ENCODE measurements at regions not wholly inside any gene's neighbourhood (a gene's known extent, or its start where the extent isn't known, plus 50 kb on each side); places are given as distances from the start of the nearest gene placed in this dataset.

- ATAC-seq (no peak), DNase-seq (no peak)
- intact Hi-C loops (cut with DNase I; ENCODE audit: low total_unique reads) = no loop called here
- in situ Hi-C loops (cut with MboI; ENCODE audit: low sequenced_read_pairs in 4 of 4) = no loop called here
- TF ChIP-seq, protein P1, sequence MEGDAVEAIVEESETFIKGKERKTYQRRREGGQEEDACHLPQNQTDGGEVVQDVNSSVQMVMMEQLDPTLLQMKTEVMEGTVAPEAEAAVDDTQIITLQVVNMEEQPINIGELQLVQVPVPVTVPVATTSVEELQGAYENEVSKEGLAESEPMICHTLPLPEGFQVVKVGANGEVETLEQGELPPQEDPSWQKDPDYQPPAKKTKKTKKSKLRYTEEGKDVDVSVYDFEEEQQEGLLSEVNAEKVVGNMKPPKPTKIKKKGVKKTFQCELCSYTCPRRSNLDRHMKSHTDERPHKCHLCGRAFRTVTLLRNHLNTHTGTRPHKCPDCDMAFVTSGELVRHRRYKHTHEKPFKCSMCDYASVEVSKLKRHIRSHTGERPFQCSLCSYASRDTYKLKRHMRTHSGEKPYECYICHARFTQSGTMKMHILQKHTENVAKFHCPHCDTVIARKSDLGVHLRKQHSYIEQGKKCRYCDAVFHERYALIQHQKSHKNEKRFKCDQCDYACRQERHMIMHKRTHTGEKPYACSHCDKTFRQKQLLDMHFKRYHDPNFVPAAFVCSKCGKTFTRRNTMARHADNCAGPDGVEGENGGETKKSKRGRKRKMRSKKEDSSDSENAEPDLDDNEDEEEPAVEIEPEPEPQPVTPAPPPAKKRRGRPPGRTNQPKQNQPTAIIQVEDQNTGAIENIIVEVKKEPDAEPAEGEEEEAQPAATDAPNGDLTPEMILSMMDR (IDR thresholded peaks at IDR 0.05 in 4 of 5, conservative IDR thresholded peaks at IDR 0.05 in 1 of 5) = no peak
- TF ChIP-seq POLR2A (IDR thresholded peaks at IDR 0.05) = no peak
- H3K9me3 ChIP-seq = no peaks in the 10 kb centered on the region
- no peak overlapping the region for H3K27ac ChIP-seq
- no peaks in the 10 kb centered on the region for H3K27me3 ChIP-seq
- H3K4me1 ChIP-seq = no peaks in the 10 kb centered on the region
- no peak overlapping the region for H3K4me3 ChIP-seq
- no peaks in the 10 kb centered on the region for H3K36me3 ChIP-seq
Observed at GRCh38 chr6:137426007-137426689, 68.0 kb downstream of the OLIG3 start.

GRCh38 chr6:137424251-137424650 lies 69.9 kb downstream of the OLIG3 start:
- in situ Hi-C loops (cut with MboI; ENCODE audit: low sequenced_read_pairs in 4 of 4) = no loop called here
- H3K27me3 ChIP-seq = no peaks in the 10 kb centered on the region
- H3K4me1 ChIP-seq = no peaks in the 10 kb centered on the region
- TF ChIP-seq, protein P1 (IDR thresholded peaks at IDR 0.05 in 4 of 5, conservative IDR thresholded peaks at IDR 0.05 in 1 of 5) = no peak
- intact Hi-C loops (cut with DNase I; ENCODE audit: low total_unique reads) = no loop called here
- no peak for ATAC-seq
- no peak overlapping the region for H3K27ac ChIP-seq
- no peak for DNase-seq
- no peak overlapping the region for H3K4me3 ChIP-seq
- H3K9me3 ChIP-seq = no peaks in the 10 kb centered on the region
- no peaks in the 10 kb centered on the region for H3K36me3 ChIP-seq

- H3K9me3 ChIP-seq = no peaks in the 10 kb centered on the region
- ATAC-seq = no peak
- no peak overlapping the region for H3K27ac ChIP-seq
- no peaks in the 10 kb centered on the region for H3K36me3 ChIP-seq
- no peaks in the 10 kb centered on the region for H3K4me1 ChIP-seq
- H3K27me3 ChIP-seq = no peaks in the 10 kb centered on the region
- H3K4me3 ChIP-seq = no peak overlapping the region
- in situ Hi-C loops (cut with MboI; ENCODE audit: low sequenced_read_pairs in 4 of 4) = no loop called here
- TF ChIP-seq, protein P1 (IDR thresholded peaks at IDR 0.05 in 4 of 5, conservative IDR thresholded peaks at IDR 0.05 in 1 of 5) = no peak
- no peak for TF ChIP-seq POLR2A (IDR thresholded peaks at IDR 0.05)
- DNase-seq = no peak
- intact Hi-C loops (cut with DNase I; ENCODE audit: low total_unique reads) = no loop called here
Observed at GRCh38 chr6:137423451-137424168, 70.6 kb downstream of the OLIG3 start.

GRCh38 chr6:137417396-137417795 lies 76.8 kb downstream of the OLIG3 start:
- ATAC-seq (no peak), DNase-seq (no peak)
- Histone ChIP-seq H3K27ac (no peak overlapping the region), H3K9me3 (no peaks in the 10 kb centered on the region), H3K4me1 (peaks cover 5 to 6% of the 10 kb centered on the region in 2 donors), H3K36me3 (no peaks in the 10 kb centered on the region), H3K4me3 (no peak overlapping the region), H3K27me3 (no peaks in the 10 kb centered on the region)
- intact Hi-C loops (cut with DNase I; ENCODE audit: low total_unique reads) (no loop called here), in situ Hi-C loops (cut with MboI; ENCODE audit: low sequenced_read_pairs in 4 of 4) (loop anchor here in 1 of 4 donors (10.0 kb wide), 1 partner anchor 143 kb away; no protein-coding TSS in a partner anchor)
- TF ChIP-seq, protein P1 (IDR thresholded peaks at IDR 0.05 in 4 of 5, conservative IDR thresholded peaks at IDR 0.05 in 1 of 5) = no peak
- TF ChIP-seq POLR2A (IDR thresholded peaks at IDR 0.05) = no peak

Measured in gastrocnemius medialis (tissue), 4 donors.